Smooth muscle cell (in vitro differentiated cells): ENCODE measurements at regions not wholly inside any gene's neighbourhood (a gene's known extent, or its start where the extent isn't known, plus 50 kb on each side); places are given as distances from the start of the nearest gene placed in this dataset.

Experiments
- DNase-seq: peaks from one replicate; lab custom pipeline; 2025; ENCODE audit not compliant: unreplicated experiment; lab: John Stamatoyannopoulos, UW
- H2AFZ ChIP-seq: fragments of 200-600 bp; sonication (generic); 2 replicates; pipeline ENCODE4 v1.6.0; 2016; ENCODE audit warnings: antibody characterized with exemption, low read depth, mild to moderate bottlenecking
- H3F3A ChIP-seq: fragments of 200-600 bp; sonication (generic); 2 replicates; pipeline ENCODE4 v1.6.0; 2017; ENCODE audit warnings: antibody characterized with exemption, low read depth
- H3K27ac ChIP-seq: fragments of 200-600 bp; sonication (generic); 2 replicates; pipeline ENCODE4 v1.5.1; 2016; ENCODE audit warnings: low read depth, mild to moderate bottlenecking
- H3K27me3 ChIP-seq: fragments of 200-600 bp; sonication (generic); 2 replicates; pipeline ENCODE4 v1.6.1; 2016; ENCODE audit warnings: low read depth, mild to moderate bottlenecking
- H3K36me3 ChIP-seq: fragments of 200-600 bp; sonication (generic); 2 replicates; pipeline ENCODE4 v1.5.1; 2016; ENCODE audit warnings: low read depth
- H3K4me1 ChIP-seq: fragments of 200-600 bp; sonication (generic); 2 replicates; pipeline ENCODE4 v1.5.1; 2016; ENCODE audit warnings: low read depth
- H3K4me2 ChIP-seq: fragments of 200-600 bp; sonication (generic); 2 replicates; pipeline ENCODE4 v1.6.0; 2016; ENCODE audit warnings: mild to moderate bottlenecking
- H3K4me3 ChIP-seq: fragments of 200-600 bp; sonication (generic); 2 replicates; pipeline ENCODE4 v1.5.1; 2016; ENCODE audit warnings: mild to moderate bottlenecking
- H3K79me2 ChIP-seq: fragments of 200-600 bp; sonication (generic); 2 replicates; pipeline ENCODE4 v1.6.0; 2016; ENCODE audit warnings: low read depth, mild to moderate bottlenecking
- H3K9ac ChIP-seq: fragments of 200-600 bp; sonication (generic); 2 replicates; pipeline ENCODE4 v1.6.0; 2016; ENCODE audit warnings: low read depth
- H3K9me3 ChIP-seq: fragments of 200-600 bp; sonication (generic); replicated peaks from 2 replicates; pipeline ENCODE4 v1.5.1; 2016; ENCODE audit warnings: low read depth
- H4K20me1 ChIP-seq: fragments of 200-600 bp; sonication (generic); 2 replicates; pipeline ENCODE4 v1.6.0; 2016; ENCODE audit warnings: low read depth
- WGBS: methylation state at CpG from one replicate; pipeline ENCODE4 v1.1.7; 2016; ENCODE audit warnings: low lambda C conversion rate; 5-methylcytosine and 5-hydroxymethylcytosine counted together
- TF ChIP-seq, protein P1 (sequence below): fragments of 200-600 bp; sonication (generic); IDR thresholded peaks from 2 replicates; pipeline ENCODE4 v1.5.1; 2017; ENCODE audit warnings: borderline replicate concordance, mild to moderate bottlenecking, antibody characterized with exemption; ENCODE audit not compliant: insufficient read depth, poor library complexity, severe bottlenecking

DNA sequence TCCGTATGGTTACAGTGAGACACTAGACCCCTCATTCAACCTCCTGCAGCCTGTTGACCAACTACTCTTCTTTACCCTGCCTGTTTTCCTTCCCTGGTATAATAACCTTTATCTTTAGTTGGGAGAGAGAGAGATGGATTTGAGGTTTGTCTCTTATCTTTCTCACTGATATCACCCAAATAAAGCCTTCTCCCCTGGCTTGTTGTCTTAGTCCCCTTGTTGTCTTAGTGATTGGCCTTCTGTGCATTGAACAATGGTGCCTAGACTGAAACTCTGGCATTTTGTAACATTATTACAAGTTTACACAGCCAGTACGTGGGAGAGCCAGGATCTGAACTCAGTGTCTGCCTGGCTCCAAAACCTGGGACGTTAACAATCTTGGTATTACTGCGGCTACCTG, 560.8 kb downstream of the HS3ST4 start:
- Histone ChIP-seq H3K9me3 (no peaks in the 10 kb centered on the region), H3K27me3 (no peaks in the 10 kb centered on the region), H3K9ac (no peak overlapping the region), H4K20me1 (no peaks in the 10 kb centered on the region), H3K36me3 (no peaks in the 10 kb centered on the region), H3K4me1 (no peaks in the 10 kb centered on the region), H3K27ac (no peak overlapping the region), H3F3A (no peaks in the 10 kb centered on the region), H3K4me2 (no peak overlapping the region), H3K79me2 (no peaks in the 10 kb centered on the region), H3K4me3 (no peak overlapping the region), H2AFZ (no peak overlapping the region)
- TF ChIP-seq, protein P1, sequence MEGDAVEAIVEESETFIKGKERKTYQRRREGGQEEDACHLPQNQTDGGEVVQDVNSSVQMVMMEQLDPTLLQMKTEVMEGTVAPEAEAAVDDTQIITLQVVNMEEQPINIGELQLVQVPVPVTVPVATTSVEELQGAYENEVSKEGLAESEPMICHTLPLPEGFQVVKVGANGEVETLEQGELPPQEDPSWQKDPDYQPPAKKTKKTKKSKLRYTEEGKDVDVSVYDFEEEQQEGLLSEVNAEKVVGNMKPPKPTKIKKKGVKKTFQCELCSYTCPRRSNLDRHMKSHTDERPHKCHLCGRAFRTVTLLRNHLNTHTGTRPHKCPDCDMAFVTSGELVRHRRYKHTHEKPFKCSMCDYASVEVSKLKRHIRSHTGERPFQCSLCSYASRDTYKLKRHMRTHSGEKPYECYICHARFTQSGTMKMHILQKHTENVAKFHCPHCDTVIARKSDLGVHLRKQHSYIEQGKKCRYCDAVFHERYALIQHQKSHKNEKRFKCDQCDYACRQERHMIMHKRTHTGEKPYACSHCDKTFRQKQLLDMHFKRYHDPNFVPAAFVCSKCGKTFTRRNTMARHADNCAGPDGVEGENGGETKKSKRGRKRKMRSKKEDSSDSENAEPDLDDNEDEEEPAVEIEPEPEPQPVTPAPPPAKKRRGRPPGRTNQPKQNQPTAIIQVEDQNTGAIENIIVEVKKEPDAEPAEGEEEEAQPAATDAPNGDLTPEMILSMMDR: no peak
- 91% methylated on average over 4 of the region's 4 CpGs for WGBS
- no peak for DNase-seq

DNA sequence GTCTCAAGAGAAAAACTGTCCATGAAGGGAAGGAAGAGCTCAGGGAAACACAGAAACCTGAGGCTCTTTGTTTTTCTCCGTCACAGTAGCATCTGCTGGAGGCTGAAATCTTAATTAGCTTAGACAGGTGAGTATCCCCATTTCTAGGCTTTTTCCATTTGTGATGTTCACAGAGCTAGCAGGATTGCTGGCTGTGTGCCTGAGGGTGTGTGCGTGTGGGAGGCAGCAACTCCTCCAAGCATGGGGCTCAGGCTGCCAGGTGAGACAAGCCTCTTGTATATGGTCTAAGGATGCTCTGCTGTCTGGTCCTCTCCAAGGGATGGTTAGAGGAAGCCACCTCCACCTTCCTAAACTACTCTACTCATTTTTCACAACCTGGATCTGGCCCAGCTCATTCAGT, 569.9 kb downstream of the HS3ST4 start:
- Histone ChIP-seq H3K79me2 (no peaks in the 10 kb centered on the region), H3K27me3 (no peaks in the 10 kb centered on the region), H3K27ac (no peak overlapping the region), H4K20me1 (no peaks in the 10 kb centered on the region), H3K4me2 (no peak overlapping the region), H3F3A (no peaks in the 10 kb centered on the region), H3K4me1 (no peaks in the 10 kb centered on the region), H3K9ac (no peak overlapping the region), H3K36me3 (no peaks in the 10 kb centered on the region), H3K4me3 (no peak overlapping the region), H3K9me3 (no peaks in the 10 kb centered on the region), H2AFZ (no peak overlapping the region)
- TF ChIP-seq, protein P1: no peak
- 94% methylated on average over 2 of the region's 2 CpGs for WGBS
- no peak for DNase-seq

DNA sequence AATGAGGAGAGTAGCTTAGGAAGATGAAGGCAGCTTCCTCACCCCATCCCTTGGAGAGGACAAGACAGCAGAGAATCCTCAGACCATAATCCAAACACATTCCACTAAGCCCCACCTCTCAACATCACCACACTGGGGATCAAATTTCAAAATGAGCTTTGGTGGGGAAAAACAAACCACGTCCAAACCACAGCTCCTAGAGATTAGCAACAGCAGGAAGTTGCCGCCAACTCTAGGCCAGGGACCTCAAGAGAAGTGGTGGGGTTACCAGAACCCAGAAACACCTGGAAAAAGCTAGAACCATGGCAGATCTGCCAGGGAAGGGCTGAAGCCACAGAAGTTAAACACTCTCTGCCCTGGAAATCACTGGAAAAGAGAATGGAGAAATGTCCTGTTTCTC, 571.6 kb downstream of the HS3ST4 start:
- WGBS: 36% methylated on average over 2 of the region's 2 CpGs
- no peaks in the 10 kb centered on the region for H3K79me2 ChIP-seq
- H2AFZ ChIP-seq: no peak overlapping the region
- no peak overlapping the region for H3K9ac ChIP-seq
- DNase-seq: no peak
- H3K9me3 ChIP-seq: no peaks in the 10 kb centered on the region
- no peak overlapping the region for H3K4me3 ChIP-seq
- no peak overlapping the region for H3K27ac ChIP-seq
- no peaks in the 10 kb centered on the region for H3F3A ChIP-seq
- no peaks in the 10 kb centered on the region for H3K27me3 ChIP-seq
- no peaks in the 10 kb centered on the region for H3K4me1 ChIP-seq
- H3K4me2 ChIP-seq: no peak overlapping the region
- H4K20me1 ChIP-seq: no peaks in the 10 kb centered on the region
- TF ChIP-seq, protein P1: no peak
- H3K36me3 ChIP-seq: no peaks in the 10 kb centered on the region

DNA sequence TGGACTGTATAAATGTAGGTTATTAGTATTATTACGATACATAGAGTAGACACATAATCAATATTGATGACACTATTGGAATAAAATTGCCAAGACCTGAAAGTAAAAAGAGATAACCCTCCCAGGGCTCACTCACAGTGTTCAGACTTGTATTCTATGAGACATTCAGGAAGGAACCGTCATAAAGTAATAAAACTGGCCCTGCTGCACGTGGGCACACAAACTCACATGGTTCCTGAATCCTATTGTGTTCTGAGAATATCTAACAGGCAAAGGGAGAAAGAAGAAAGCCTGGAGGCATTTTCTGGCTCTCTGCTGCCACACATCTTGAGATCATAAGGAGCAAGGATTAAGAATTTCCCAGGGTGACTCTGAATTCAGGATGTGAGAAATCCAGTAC, 575.9 kb downstream of the HS3ST4 start:
- no peaks in the 10 kb centered on the region for H4K20me1 ChIP-seq
- H3K27me3 ChIP-seq: no peaks in the 10 kb centered on the region
- no peak overlapping the region for H3K4me2 ChIP-seq
- H3K9ac ChIP-seq: no peak overlapping the region
- H3K4me1 ChIP-seq: no peaks in the 10 kb centered on the region
- WGBS: 87% methylated on average over 3 of the region's 3 CpGs
- no peaks in the 10 kb centered on the region for H3K9me3 ChIP-seq
- H3K36me3 ChIP-seq: no peaks in the 10 kb centered on the region
- no peaks in the 10 kb centered on the region for H3K79me2 ChIP-seq
- no peak overlapping the region for H2AFZ ChIP-seq
- no peak overlapping the region for H3K4me3 ChIP-seq
- H3K27ac ChIP-seq: no peak overlapping the region
- no peak for DNase-seq
- H3F3A ChIP-seq: no peaks in the 10 kb centered on the region
- TF ChIP-seq, protein P1: no peak
